Stimulated activated effector memory CD8-positive, alpha-beta T cell treated with anti-CD3 and anti-CD28 coated beads, Interleukin-12 subunit alpha, Interleukin-12 subunit beta, amount 100 ng/mL, for 72 hours (primary cell): ENCODE measurements at regions not wholly inside any gene's neighbourhood (a gene's known extent, or its start where the extent isn't known, plus 50 kb on each side); places are given as distances from the start of the nearest gene placed in this dataset.
"Not testable (repeated sequence)": the region's sequence is repeated elsewhere in the genome, so short reads cannot be mapped to it uniquely, and the experiment has no call there.

ENCODE experiments used
- ATAC-seq: fragments of 150-1000 bp; cut with Tn5 transposase; 2 replicates; pipeline ENCODE4 v1.10.0; 2021
- DNase-seq, 2 donors: peaks; one replicate each; pipeline ENCODE4 v3.0.0; 2021 to 2022; ENCODE audit warnings: low spot score in 2 of 2
- H3K27ac Mint-ChIP-seq: one replicate; pipeline ENCODE4 v1.8.0; 2022; ENCODE audit warnings: mild to moderate bottlenecking, mixed read lengths
- H3K36me3 Mint-ChIP-seq: one replicate; pipeline ENCODE4 v1.8.0; 2022; ENCODE audit warnings: mild to moderate bottlenecking, mixed read lengths
- H3K4me1 Mint-ChIP-seq: one replicate; pipeline ENCODE4 v1.8.0; 2022; ENCODE audit warnings: mixed read lengths
- H3K4me3 Mint-ChIP-seq: one replicate; pipeline ENCODE4 v1.8.0; 2022; ENCODE audit warnings: mild to moderate bottlenecking, mixed read lengths
- H3K9me3 Mint-ChIP-seq: one replicate; pipeline ENCODE4 v1.8.0; 2022; ENCODE audit warnings: mixed read lengths

DNA sequence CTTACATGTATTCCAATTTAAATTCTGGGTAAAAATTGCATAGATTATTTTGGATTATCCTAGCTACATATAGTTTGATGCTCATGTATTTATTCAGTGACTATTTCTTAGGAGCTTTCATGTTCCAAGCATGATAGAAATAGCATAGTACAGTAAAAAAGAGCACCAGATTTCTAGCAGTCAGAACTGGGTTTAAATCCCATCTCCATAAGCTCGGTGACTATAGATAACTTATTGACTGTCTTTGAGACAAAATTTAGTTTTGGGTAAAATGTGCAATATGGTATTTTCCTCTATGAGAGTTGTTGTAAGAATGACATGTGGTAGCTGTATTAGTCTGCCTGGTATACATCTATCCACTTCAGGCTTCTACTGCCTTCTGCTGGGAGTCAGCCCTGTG is 889.6 kb downstream of the DTWD2 start:
- Mint-ChIP-seq H3K27ac (no peak overlapping the region), H3K9me3 (peaks cover 7% of the 10 kb centered on the region), H3K36me3 (no peaks in the 10 kb centered on the region), H3K4me1 (no peaks in the 10 kb centered on the region), H3K4me3 (no peak overlapping the region)
- DNase-seq (no peak), ATAC-seq (no peak)

DNA sequence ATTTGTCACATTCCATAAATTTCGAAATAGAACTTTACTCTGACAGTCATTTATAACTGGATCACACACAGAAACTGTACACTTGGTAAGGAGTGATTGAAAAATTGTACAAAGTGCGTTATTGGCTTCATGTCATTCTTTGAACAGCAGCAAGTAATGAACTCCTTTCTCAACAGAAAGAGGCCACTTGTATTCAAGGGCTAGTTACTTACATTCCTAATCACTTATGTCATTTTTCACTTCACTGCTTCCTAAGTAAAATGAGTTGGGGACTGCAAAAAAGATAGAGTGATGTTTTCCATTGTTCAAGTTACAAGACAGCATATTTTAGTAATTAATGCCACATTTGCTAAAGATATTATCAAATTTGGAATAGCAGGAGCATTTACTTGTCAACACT is 893.2 kb downstream of the DTWD2 start:
- H3K27ac Mint-ChIP-seq = no peak overlapping the region
- H3K4me1 Mint-ChIP-seq = no peaks in the 10 kb centered on the region
- peaks cover 11% of the 10 kb centered on the region for H3K9me3 Mint-ChIP-seq
- DNase-seq (no peak), ATAC-seq (no peak)
- no peaks in the 10 kb centered on the region for H3K36me3 Mint-ChIP-seq
- H3K4me3 Mint-ChIP-seq = no peak overlapping the region

DNA sequence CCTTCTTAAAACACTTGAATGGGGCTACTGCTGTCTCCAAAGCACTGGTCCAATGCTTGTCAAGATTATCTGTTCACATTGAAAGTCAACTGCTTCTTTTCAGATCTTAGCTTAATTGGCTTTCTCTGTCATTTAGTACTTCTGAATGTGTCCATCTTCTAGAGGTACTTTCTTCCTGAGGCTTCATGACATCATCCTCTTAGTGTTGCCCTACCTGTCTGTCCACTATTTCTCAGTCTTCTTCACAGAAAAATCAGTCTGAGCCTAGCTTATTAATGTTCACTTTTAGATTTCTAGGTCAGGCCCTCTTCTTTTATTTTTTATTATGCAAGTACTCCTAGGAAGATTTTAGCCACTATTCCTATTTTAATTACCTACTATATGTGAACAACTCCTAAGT is 899.9 kb downstream of the DTWD2 start:
- Mint-ChIP-seq H3K9me3 (peaks cover 20% of the 10 kb centered on the region), H3K4me1 (no peaks in the 10 kb centered on the region), H3K4me3 (no peak overlapping the region), H3K36me3 (no peaks in the 10 kb centered on the region), H3K27ac (no peak overlapping the region)
- ATAC-seq (no peak), DNase-seq (no peak)

DNA sequence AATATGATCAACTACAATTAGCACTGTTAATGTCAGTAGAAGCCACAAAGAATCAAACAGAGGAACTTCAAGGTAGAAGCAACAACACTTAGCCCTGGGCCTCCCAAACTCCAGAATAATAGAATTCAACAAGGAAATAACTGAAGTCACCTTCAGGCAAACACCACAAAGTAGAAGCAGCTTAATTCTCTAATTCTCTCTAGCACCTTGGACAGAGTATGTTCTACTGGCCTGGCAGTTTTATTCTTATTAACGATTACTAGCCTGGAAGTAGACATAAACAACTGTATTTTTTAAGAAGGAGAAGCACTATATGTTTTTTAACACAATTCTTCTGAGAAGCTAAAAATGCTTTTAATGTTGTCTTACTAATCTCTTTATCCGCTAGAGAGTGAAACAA is 911.9 kb downstream of the DTWD2 start:
- no peak overlapping the region for H3K4me3 Mint-ChIP-seq
- ATAC-seq (no peak), DNase-seq (no peak)
- no peaks in the 10 kb centered on the region for H3K4me1 Mint-ChIP-seq
- no peak overlapping the region for H3K27ac Mint-ChIP-seq
- peaks cover 18% of the 10 kb centered on the region for H3K9me3 Mint-ChIP-seq
- H3K36me3 Mint-ChIP-seq = no peaks in the 10 kb centered on the region

DNA sequence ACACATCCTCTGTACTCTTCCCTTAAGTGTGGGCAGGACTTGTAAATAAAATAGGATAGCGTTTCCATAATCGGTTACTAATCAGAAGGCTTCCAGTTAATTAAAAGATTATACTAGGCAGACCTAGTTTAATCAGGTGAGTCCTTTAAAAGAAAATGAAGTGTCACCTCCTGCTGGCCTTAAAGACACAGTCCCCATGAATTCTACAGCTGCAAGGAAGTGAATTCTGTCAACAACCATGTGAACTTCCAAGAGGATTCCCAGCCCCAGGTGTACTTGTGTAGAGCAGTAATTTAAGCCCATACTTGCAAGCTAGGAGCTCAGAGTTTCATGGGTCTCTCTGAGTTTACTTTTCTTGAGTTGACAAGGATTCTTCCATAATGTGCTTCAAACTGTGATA is 918.3 kb downstream of the DTWD2 start:
- no peaks in the 10 kb centered on the region for H3K36me3 Mint-ChIP-seq
- H3K9me3 Mint-ChIP-seq = peaks cover 14% of the 10 kb centered on the region
- ATAC-seq = no peak
- DNase-seq = no peak
- H3K27ac Mint-ChIP-seq = no peak overlapping the region
- no peaks in the 10 kb centered on the region for H3K4me1 Mint-ChIP-seq
- H3K4me3 Mint-ChIP-seq = no peak overlapping the region

DNA sequence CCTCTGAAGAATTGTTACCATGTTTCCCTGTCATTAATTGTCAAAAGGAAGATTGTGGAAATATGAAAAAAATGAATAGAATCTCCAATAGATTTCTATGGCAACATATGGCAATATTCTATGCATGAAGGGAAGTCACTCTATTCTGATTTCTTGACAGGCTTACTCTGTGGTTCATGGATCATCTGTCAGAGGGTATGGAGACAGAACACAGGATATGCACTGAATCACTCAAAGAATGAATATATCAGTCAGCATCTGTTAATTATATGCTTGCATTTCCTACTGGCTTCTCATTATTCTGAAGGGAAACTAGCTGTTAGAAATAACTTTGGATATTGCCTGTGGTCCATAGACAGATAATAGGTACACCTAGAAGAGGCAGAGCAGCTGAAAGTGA is 918.9 kb downstream of the DTWD2 start:
- no peak for ATAC-seq
- no peak for DNase-seq
- H3K27ac Mint-ChIP-seq = no peak overlapping the region
- no peak overlapping the region for H3K4me3 Mint-ChIP-seq
- H3K9me3 Mint-ChIP-seq = peaks cover 17% of the 10 kb centered on the region
- H3K4me1 Mint-ChIP-seq = no peaks in the 10 kb centered on the region
- H3K36me3 Mint-ChIP-seq = no peaks in the 10 kb centered on the region

DNA sequence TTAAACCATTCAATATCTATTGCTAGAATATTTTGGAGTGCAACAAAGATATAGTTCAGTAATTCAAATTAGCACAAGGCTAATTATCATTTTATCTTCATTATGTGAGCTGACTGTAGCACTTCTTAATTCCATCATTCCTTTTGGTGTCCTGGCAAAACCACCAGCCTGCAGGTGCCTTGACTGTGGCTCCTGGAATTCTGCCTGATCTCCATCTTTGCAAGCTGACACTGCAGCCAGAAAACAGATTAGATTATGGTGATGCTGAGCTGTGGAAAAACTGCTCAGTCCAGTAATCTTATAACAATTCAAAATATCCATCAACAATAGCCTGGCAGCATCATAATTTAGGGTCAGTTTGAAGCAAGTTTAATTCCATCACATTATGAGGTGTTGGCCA is 919.5 kb downstream of the DTWD2 start:
- peaks cover 14% of the 10 kb centered on the region for H3K9me3 Mint-ChIP-seq
- H3K4me1 Mint-ChIP-seq = no peaks in the 10 kb centered on the region
- no peak overlapping the region for H3K4me3 Mint-ChIP-seq
- H3K36me3 Mint-ChIP-seq = no peaks in the 10 kb centered on the region
- ATAC-seq (no peak), DNase-seq (no peak)
- no peak overlapping the region for H3K27ac Mint-ChIP-seq

DNA sequence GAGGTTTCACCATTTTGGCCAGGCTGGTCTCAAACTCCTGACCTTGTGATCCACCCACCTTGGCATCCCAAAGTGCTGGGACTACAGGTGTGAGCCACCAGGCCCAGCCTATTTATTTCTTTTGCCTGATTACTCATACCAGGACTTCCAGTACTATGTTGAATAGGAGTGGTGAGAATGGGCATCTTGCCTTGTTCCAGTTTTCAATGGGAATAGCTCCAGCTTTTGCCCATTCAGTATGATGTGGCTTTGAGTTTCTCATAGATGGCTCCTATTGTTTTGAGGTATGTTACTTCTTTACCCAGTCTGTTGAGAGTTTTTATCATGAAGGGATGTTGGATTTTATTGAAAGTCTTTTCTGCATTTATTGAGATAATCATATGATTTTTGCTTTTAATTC is 924.5 kb downstream of the DTWD2 start:
- not testable (repeated sequence) for H3K4me1 Mint-ChIP-seq, H3K4me3 Mint-ChIP-seq, H3K36me3 Mint-ChIP-seq, ATAC-seq, DNase-seq, H3K27ac Mint-ChIP-seq
- peaks cover 15% of the 10 kb centered on the region for H3K9me3 Mint-ChIP-seq

DNA sequence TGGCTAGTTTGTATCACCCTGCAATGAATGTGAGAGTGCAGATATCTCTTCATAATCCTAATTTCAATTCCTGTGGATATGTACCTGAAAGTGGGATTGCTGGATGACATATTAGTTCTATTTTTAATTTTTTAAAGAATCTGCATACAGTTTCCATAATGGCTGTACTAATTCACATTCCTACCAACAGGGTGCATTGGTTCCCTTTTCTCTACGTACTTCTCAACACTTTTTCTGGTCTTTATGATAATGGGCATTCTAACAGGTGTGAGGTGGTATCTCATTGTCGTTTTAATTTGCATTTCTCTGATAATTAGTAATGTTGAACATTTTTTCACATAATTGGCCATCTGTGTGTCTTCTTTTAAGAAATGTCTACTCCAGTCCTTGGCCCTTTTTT is 927.5 kb downstream of the DTWD2 start:
- DNase-seq (no peak), ATAC-seq (no peak)
- no peaks in the 10 kb centered on the region for H3K4me1 Mint-ChIP-seq
- H3K9me3 Mint-ChIP-seq = peaks cover 22% of the 10 kb centered on the region
- H3K27ac Mint-ChIP-seq = no peak overlapping the region
- H3K36me3 Mint-ChIP-seq = no peaks in the 10 kb centered on the region
- no peak overlapping the region for H3K4me3 Mint-ChIP-seq

DNA sequence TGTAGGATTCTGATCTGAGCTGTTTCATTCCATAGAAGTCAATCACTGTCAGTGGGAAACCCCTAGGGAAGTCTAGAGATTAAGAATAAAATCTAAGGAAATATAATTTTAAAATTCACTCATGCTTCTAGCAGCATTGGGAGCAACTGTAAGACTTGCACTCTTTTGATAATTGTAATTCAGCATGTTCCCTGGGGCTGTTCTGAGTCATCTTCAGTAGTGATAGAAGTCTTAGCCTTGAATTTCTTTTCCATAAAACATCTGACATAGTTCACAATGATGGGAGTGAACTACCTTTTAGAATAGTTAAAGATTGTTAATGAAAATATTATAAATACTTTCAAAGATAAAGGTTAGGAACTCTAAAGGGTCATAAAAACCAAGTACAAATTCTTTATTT is 935.8 kb downstream of the DTWD2 start:
- no peaks in the 10 kb centered on the region for H3K4me1 Mint-ChIP-seq
- H3K27ac Mint-ChIP-seq = no peak overlapping the region
- H3K9me3 Mint-ChIP-seq = peaks cover 13% of the 10 kb centered on the region
- H3K36me3 Mint-ChIP-seq = no peaks in the 10 kb centered on the region
- ATAC-seq (no peak), DNase-seq (no peak)
- no peak overlapping the region for H3K4me3 Mint-ChIP-seq

DNA sequence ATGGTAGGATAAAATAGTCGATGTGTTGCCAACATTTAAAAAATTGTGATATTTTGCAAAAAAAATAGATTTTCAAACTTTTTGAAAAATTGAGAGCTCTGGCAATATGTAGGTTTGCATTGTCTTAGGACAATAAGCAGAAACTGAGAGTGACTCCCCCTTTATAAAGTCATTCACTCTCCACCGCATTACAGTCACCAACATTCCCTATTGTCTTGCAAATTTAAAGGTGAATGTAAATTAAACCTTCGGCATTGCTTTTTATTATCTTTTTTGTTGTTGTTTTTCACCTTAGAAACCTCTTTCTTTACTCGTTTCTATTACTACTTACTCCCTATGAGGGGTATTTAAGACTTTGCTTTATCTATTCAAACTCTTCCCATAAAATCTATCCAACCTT is 944.2 kb downstream of the DTWD2 start:
- DNase-seq = no peak
- H3K4me3 Mint-ChIP-seq = no peak overlapping the region
- H3K9me3 Mint-ChIP-seq = peaks cover 11% of the 10 kb centered on the region
- no peak overlapping the region for H3K27ac Mint-ChIP-seq
- no peaks in the 10 kb centered on the region for H3K4me1 Mint-ChIP-seq
- ATAC-seq = no peak
- H3K36me3 Mint-ChIP-seq = no peaks in the 10 kb centered on the region

DNA sequence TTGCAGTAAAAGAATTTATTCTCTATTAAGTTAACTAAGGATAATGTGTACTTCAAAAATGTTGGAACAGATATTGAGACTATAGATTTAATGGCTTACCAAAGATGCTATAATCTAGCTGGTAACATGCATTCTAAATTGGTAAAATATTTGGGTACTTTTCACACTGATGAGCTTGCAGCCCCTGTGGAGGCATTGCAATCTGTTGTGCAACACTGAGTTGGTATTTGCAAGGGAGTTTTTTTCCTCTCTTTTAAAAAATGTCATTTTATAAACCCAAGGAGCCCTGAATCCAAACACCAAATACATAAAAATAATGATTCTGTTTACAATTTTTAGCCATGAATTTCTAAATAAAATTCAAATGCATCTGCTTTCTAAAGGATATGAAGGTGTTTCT is 944.8 kb downstream of the DTWD2 start:
- DNase-seq (no peak), ATAC-seq (no peak)
- H3K27ac Mint-ChIP-seq = no peak overlapping the region
- H3K9me3 Mint-ChIP-seq = peaks cover 11% of the 10 kb centered on the region
- H3K4me1 Mint-ChIP-seq = no peaks in the 10 kb centered on the region
- H3K36me3 Mint-ChIP-seq = no peaks in the 10 kb centered on the region
- no peak overlapping the region for H3K4me3 Mint-ChIP-seq

DNA sequence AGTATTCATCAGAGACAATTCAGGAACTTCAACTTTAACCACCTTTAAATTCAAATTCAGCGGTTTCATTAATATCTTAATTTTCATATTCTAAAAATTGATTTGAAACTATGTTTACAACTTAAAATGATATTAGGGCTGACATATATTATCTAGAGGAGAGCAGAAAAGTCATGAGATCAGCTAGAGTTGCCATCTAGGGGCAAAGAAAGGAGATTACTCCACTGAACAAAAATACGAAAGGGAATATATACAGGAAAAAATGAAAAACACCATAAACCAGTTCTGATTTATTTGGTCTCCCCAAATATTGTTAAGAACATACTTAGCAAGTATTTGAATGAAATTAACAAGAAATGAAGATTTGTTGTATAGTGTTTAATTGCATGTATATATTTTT is 946.3 kb downstream of the DTWD2 start:
- no peaks in the 10 kb centered on the region for H3K4me1 Mint-ChIP-seq
- no peak for ATAC-seq
- DNase-seq = no peak
- H3K36me3 Mint-ChIP-seq = no peaks in the 10 kb centered on the region
- no peak overlapping the region for H3K4me3 Mint-ChIP-seq
- peaks cover 11% of the 10 kb centered on the region for H3K9me3 Mint-ChIP-seq
- no peak overlapping the region for H3K27ac Mint-ChIP-seq

DNA sequence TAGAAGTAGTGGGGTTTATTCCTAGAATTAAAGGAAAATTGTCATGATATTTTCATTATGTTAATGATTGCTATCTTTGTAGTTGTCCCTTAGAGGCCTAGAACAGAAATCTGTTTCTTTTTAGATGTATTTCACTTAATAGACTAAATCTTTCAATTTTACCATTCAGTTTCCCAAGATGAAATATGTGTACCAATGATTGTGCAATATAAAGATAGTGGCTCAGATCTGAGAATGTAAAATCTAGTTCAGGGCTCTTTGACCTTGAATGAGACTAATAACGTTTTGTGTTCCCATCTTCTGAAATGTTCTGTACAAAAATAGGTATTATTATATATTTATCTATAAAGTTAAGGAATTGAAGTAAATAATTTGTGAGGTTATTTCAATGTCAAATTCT is 947.9 kb downstream of the DTWD2 start:
- Mint-ChIP-seq H3K9me3 (peaks cover 12% of the 10 kb centered on the region), H3K27ac (no peak overlapping the region), H3K4me3 (no peak overlapping the region), H3K4me1 (no peaks in the 10 kb centered on the region), H3K36me3 (no peaks in the 10 kb centered on the region)
- ATAC-seq (no peak), DNase-seq (no peak)

DNA sequence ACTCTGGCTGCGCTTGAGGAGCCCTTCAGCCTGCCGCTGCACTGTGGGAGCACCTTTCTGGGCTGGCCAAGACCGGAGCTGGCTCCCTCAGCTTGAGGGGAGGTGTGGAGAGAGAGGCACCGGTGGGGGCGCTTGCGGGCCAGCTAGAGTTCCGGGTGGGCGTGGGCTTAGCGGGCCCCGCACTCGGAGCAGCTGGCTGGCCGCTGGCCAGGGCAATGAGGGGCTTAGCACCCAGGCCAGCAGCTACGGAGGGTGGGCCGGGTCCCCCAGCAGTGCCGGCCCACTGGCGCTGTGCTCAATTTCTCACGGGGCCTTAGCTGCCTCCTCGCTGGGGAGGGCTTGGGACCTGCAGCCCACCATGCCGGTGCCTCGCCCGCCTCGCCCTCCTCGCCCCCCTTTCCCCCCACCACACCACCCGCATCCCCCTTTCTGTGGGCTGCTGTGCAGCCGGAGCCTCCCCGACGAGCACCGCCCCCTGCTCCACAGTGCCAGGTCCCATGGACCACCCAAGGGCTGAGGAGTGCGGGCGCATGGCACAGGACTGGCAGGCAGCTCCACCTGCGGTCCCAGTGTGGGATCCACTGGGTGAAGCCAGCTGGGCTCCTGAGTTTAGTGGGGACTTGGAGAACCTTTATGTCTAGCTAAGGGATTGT is 954.5 kb downstream of the DTWD2 start:
- ATAC-seq (no peak), DNase-seq (no peak)
- Mint-ChIP-seq H3K9me3 (peaks cover 12% of the 10 kb centered on the region), H3K4me1 (no peaks in the 10 kb centered on the region), H3K4me3 (no peak overlapping the region), H3K27ac (no peak overlapping the region), H3K36me3 (no peaks in the 10 kb centered on the region)

DNA sequence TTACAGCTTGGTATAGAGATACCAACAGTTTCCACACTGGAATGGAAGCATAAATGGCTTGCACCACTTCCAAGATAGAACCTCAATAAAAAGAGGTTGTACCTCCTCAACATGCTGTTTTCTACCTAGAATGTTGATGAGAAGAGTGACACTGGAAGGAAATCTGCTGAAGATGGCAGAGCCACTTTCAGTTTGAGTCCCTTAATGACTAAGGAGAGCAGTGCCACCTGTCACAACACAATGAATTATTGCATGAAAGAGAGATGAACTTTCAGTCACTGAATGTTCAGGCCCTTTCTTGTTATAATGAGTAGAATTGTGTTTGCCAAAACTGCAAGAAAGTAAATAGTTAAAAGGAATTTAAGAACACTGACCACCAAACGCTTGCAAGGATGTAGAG is 958.5 kb downstream of the DTWD2 start:
- Mint-ChIP-seq H3K36me3 (no peaks in the 10 kb centered on the region), H3K4me1 (no peaks in the 10 kb centered on the region), H3K4me3 (no peak overlapping the region), H3K27ac (no peak overlapping the region), H3K9me3 (peaks cover 17% of the 10 kb centered on the region)
- ATAC-seq (no peak), DNase-seq (no peak)

DNA sequence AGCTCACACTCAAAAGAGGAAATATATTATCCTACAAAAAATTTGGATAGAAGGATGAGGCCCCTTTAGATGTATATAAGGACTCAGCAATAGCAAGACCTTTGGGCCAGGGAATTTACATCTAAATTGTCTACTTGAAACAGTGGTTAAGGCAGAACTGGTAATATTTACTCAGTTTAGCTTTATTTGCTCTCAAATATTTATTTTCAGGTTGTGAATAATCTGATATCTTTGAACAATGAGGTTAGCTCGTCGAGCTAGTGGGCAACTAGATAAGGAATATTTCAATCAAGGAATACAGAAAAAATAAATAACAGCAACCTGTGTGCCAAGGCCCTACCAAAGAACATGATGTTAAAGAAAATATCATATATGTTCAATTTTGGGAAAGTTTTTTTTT is 966.3 kb downstream of the DTWD2 start:
- Mint-ChIP-seq H3K9me3 (peaks cover 11% of the 10 kb centered on the region), H3K4me1 (no peaks in the 10 kb centered on the region), H3K27ac (no peak overlapping the region), H3K4me3 (no peak overlapping the region), H3K36me3 (no peaks in the 10 kb centered on the region)
- DNase-seq = no peak
- no peak for ATAC-seq
